Astrocyte of the spinal cord (primary cell): ENCODE measurements at regions not wholly inside any gene's neighbourhood (a gene's known extent, or its start where the extent isn't known, plus 50 kb on each side); places are given as distances from the start of the nearest gene placed in this dataset.

Experiments
- DNase-seq: peaks from one replicate; pipeline ENCODE4 v3.0.0; 2011; ENCODE audit warnings: low read depth, low spot score
- H3K4me3 ChIP-seq: 2 replicates; pipeline ENCODE4 v1.5.1; 2011; ENCODE audit warnings: low read depth, mild to moderate bottlenecking, low read length, moderate library complexity
- CTCF ChIP-seq: IDR thresholded peaks from 2 replicates; pipeline ENCODE4 v1.5.1; 2012; ENCODE audit warnings: low read depth, mild to moderate bottlenecking, low read length, inconsistent platforms
- in situ Hi-C: cut with HindIII; loops from 2 replicates; pipeline ENCODE4 v1.10.0; 2017; ENCODE audit warnings: low sequenced_read_pairs

DNA sequence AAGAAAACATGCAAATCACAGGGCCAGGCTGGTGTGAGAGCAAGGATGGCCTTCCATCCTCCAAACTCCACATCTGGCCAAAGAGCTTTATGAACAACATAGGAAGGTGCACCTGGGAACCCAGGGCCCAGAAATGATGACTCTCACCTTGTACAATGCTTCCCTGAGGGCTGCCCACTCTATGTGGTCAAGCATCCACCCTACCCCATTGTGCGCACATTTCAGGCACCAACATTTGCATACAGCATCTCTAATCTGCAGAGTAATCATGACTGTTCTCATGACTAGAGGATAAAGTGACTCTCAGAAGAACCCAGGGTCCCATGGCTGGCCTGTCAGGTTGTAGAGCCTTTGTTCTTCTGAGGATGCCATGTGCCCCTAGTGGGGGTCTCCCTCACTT lies 57.2 kb upstream of the NTF3 start:
- H3K4me3 ChIP-seq = no peak overlapping the region
- no peak for DNase-seq
- in situ Hi-C loops = no loop called here
- TF ChIP-seq CTCF = no peak

GRCh38 chr12:5375547-5376295 lies 56.2 kb upstream of the NTF3 start:
- in situ Hi-C loops = no loop called here
- H3K4me3 ChIP-seq = no peak overlapping the region
- no peak for TF ChIP-seq CTCF
- DNase-seq = no peak

DNA sequence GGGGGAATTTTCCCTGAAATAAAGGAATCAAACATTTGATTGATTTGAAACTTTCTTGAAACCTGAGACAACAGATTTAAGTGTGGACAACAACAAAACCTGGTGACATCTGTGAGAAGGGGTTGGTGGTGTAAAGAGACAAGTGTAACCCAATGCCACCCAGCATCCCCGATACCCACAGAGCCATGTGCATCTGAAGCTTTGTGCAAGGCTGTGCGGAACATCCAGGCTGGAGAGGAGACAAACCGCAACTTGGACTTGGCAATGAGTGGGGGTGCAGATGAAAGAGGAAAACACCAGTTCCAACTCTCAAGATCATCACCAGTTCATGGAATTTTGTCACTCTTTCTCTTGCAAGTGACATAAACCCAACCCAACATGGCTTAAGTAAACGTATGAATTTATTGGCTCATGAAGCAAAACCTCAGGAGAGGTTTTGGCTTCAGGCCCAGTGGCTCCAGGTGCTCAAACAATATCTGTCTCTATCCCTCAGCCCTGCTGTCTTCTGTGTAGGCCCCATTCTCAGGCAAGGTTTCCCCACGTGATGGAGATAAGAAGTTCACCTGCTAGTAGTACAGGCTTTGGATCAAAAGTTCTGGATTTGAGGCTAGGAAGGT lies 55.2 kb upstream of the NTF3 start:
- no peak for DNase-seq
- in situ Hi-C loops = no loop called here
- no peak overlapping the region for H3K4me3 ChIP-seq
- TF ChIP-seq CTCF = no peak

DNA sequence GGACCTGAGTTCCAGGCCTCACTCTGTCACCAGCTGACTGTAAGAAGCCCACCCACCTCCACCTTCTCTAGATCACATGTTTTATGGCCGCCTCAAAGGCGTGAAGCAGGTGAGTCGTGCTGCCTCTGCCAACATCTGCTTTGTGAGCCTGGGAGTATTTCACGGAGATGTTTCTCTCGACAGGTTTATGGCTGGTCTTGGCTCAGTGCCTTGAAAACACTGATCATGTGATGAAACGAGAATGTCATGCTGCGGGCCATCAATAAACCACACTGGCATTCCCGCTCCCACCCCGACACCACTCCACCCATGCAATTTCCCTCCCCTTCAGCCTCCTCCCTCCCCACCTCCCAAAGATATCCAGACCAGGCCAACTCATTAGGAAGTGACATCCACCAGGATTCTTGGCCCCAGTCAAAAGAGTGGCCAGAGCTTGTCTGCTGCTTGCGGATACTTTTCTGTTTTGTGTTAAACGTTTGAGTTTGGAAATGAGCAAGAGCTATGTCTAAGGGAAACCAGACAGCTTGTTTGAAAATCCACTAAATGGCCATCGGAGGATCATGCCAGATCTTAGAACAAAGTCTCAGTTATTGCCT lies 53.8 kb upstream of the NTF3 start:
- no peak for DNase-seq
- H3K4me3 ChIP-seq = no peak overlapping the region
- TF ChIP-seq CTCF = no peak
- in situ Hi-C loops = no loop called here

- H3K4me3 ChIP-seq = no peak overlapping the region
- DNase-seq = peak; percentile 5
- TF ChIP-seq CTCF = no peak
- in situ Hi-C loops = no loop called here
Observed at GRCh38 chr12:5379749-5380496, 52.0 kb upstream of the NTF3 start.
